Stomach (tissue), 4 donors: ENCODE measurements at regions not wholly inside any gene's neighbourhood (a gene's known extent, or its start where the extent isn't known, plus 50 kb on each side); places are given as distances from the start of the nearest gene placed in this dataset.

Experiments used
- CTCF ChIP-seq, 7 experiments: fragments of 450-650 bp in 4 of 7; fragments of 200-600 bp in 3 of 7; sonication (generic) in 3 of 7; IDR thresholded peaks; one replicate each; pipeline ENCODE4 v1.5.1; 2016 to 2019; ENCODE audit warnings: antibody characterized with exemption in 7 of 7, control low read depth in 2 of 7, mild to moderate bottlenecking in 1 of 7
- POLR2A ChIP-seq, 4 donors: fragments of 450-650 bp; IDR thresholded peaks; one replicate each; pipeline ENCODE4 v1.6.1; 2016; ENCODE audit warnings: antibody characterized with exemption in 4 of 4, control low read depth in 2 of 4, mild to moderate bottlenecking in 1 of 4, moderate library complexity in 1 of 4

GRCh38 chr12:115828168-115828567, 449.3 kb downstream of the MED13L start:
- TF ChIP-seq CTCF (IDR thresholded peaks at IDR 0.05) (no peak), POLR2A (IDR thresholded peaks at IDR 0.05) (no peak)
